ENCODE measurements at regions not wholly inside any gene's neighbourhood (a gene's known extent, or its start where the extent isn't known, plus 50 kb on each side); places are given as distances from the start of the nearest gene placed in this dataset.
"Not testable (repeated sequence)": the region's sequence is repeated elsewhere in the genome, so short reads cannot be mapped to it uniquely, and the experiment has no call there.

- not testable (repeated sequence) for DNase-seq
These were observed 250.3 kb downstream of the FSIP2 start for GRCh38 chr2:185988907-185989306.

GRCh38 chr2:185990861-185991525 lies 252.4 kb downstream of the FSIP2 start:
- no peak for DNase-seq

GRCh38 chr2:185998562-185999070 lies 260.0 kb downstream of the FSIP2 start:
- DNase-seq, result no peak

DNA sequence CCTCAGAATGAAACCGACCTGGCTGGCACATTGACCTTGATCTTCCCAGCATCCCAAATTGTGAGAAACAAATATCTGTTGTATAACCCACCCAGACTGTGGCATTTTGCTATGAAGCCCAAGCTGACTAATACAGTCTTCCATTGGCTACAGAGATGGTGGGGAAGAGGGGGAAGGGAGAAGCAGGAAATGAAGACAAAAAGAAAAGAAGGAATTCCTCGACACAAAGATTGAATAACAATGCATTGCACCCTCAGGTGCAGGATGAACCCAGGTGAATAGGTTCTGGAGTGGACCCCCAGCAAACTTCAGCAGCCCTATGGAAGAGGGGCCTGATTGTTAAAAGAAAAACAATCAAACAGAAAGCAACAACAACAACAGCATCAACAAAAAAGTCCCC lies 270.7 kb downstream of the FSIP2 start:
- no peak for DNase-seq

DNA sequence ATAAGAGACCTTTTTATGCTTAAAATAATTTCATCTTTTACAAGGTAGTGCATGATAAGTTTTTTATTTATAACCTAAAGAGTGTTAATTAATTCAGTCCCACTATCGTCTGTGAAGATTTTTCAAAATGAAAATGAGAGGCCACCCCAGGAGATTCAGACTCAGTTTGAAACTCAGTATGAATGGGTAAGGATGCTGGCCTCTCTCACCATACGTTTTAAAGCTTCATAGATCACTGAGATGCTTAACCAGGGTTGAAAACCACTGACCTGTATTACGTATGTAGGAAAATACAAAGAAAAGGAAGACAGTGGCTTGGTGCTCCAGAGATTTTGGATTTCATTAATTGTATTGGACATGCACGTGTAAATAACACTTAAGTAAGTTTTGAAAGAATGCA lies 278.7 kb downstream of the FSIP2 start:
- DNase-seq, result no peak

DNA sequence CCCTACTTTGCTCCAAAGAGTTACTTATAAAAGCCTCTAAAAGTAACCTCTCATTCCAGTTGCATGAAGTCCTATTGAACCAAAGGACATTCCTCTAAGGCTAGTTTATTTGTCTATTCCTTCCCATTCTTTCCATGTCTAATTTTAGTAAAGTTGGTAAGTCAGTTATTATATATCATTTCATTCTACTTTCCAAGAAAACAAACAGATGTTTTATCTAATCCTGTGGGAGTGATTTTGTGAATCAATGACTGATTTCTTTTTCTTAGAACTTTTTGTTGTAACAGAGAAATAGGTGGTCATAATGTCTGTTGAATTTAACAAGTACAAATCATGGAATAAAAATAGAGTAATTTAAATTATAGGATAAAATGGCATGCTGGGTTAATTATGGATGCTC lies 286.3 kb downstream of the FSIP2 start:
- no peak for DNase-seq

DNA sequence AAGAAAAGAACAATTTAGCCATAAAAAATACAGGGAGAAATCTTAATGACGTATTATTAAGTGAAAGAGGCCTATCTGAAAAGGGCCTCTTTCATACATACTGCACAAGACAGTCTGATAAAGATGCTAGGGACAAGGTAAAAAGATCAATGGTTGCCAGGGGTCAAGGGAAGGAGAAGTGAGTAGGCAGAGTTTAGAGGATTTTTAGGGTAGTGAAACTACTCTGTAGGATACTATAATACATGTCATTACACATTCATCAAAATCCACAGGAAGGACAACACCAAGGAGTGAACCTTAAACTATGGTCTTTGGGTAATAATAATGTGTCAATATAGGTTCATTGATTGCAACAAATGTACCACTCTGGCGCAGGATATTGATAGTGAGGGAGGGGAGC lies 289.3 kb downstream of the FSIP2 start:
- no peak for DNase-seq

- DNase-seq, result no peak
These were observed 292.6 kb downstream of the FSIP2 start for GRCh38 chr2:186031229-186031628.

DNA sequence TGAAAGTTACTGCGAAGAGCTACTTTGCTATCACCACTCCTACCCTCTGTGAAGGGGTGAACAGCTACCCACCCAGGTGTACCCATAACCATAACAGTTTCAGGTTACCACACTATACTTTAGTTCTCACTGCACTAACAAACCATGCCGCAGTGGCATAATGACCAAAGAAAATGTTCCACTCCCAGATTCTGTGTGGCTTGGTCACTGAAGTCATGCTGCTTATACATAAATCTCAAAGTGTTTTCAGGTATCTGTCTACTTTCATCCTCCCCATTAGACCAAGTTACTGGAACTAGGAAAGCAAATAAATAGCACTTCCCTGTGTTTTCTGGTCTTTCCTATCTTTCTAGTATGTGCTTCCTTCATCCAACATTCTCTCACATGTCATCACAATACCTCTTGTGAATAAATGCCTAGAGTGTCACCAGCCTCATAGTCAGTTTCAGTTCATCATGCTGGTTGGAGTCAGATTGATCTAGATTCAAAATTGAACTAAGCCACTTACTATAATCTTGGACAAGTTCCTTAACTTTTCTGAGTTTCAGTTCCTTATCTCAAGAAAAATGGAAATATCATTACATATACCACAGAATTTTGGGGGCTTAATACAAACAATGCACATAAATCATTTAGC lies 293.6 kb downstream of the FSIP2 start:
- no peak for DNase-seq

DNA sequence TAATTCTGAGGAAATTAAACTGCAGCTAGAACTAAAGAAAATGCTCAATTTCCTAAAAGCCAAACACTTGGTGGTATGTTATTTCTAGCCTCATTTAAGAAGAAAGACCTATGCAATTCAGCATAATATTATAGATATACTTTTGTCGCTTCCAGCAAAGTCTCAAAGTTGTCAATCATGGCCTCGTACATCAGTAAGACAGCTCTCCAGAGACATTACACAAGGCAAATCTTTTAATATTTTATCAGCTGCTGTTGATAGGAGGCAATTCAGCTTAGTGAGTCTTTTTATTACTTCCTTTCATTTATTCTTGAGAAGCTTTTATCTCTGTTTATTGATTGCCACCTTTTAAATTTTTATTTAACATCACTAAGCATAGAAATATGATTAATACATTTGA lies 294.3 kb downstream of the FSIP2 start:
- no peak for DNase-seq

DNA sequence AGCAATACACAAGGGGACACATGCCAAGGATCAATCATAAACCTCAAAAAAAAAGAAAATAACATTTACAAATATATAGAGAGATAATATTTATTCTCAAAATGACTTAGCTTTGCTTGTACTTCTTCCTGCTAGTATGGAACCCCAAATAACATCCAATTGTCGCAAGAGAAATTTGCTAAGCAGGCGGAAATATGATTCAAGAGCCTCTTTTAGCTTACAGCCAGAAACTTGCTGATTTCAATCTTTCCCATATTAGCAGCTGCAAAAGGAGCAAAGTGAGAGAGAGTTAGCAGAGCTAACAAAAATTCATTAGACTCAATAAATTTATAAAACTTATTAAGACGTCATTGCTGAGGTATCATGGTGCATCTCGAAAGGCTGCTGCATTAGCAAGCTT lies 294.9 kb downstream of the FSIP2 start:
- DNase-seq, result no peak

DNA sequence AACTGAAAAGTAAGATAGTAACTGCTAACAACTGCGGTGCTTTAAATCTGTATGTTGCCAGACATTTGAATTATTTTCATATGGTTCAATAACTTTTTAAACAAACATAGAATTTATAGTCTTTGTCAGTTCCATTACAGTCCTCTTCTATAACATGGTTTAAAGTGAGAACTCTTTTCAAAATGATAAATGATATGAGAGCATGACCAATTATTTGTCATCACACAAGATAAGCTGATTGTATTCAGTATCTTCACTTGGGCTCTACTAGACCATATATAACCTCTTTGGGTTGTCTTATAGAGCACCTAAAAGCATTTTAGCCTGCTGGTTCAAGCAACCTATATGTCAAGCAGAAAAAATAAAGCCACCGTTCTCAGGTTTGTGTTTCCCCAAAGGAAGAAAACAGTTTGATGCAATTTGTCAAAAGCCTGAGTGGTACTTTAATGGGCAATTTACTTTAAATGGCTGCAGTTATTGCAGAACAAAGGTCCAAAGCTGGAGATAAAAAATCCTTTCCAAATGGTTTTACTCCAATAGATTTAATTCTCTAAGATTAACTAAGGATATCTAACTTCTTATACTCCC lies 298.4 kb downstream of the FSIP2 start:
- no peak for DNase-seq

DNA sequence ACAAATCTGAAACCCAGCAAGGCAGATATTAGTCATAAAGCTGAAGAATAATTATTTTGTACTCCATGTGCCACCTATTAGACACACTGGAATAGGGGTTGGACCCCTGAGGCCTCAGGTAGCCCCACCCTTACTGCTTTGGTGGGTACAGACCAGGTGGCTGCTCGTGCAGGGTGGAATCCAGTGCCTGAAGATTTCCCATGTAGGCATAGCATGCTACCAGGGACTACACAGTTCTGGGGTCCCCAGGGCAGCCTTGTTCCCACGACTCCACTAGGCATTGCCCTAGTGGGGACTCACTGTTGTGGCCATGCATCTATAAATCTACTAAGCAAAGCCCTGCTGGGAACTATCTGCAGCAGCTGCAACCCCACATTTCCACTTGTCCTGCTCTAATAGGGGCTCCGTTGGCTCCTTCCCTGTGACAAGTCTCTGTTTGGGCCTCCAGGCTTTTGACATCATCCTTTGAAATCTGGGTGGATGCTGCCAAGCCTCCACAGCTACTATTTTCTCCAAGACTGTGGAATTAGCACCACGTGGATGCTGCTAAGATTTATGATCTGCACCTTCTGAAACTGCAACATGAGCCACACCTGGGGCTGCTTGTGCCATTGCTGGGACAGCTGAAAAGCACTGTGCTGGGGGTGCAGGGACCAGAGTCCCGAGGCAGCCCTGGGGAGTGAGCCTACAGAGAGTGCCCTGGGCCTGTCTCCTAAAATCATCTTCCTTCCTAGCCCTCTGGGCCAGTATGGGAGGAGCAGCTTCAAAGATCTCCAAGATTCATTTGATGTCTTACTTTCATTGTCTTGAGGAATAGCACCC lies 303.8 kb downstream of the FSIP2 start:
- DNase-seq, result no peak

DNA sequence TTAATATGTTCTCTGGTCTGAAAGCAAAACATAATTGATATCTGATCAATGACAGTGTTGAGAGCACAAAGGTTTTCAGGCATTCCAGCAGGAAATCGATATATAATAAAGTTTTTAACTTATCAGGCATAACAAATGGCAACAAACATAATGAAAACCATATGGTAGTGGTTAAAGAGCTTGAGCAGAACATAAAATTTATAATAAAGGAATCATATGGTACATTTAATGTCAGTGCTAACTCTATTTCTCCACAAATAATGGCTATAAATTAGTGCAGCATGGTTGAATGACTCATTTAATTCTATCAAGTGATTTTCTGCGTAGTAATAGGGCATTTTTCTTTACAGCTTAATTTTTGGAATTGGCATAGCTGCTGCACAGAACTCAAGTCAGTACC lies 306.2 kb downstream of the FSIP2 start:
- DNase-seq, result no peak

DNA sequence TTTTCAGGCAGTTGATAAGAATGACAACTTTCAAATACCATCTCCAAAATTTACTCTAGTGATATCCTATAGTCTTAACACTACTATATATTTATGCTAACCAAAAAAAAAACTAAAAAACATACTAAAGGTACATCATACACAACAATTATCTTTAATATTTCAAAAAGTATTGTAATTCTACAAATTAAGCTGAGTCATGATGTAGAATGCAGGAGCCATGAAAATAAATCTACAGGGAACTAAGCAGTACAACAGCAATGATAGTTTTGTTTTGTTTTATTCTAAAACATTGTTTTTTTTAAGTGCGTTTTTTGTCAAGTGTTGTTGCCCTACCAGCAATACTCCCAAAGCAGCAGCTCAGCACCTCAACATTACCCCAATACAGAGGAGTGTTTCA lies 314.3 kb downstream of the FSIP2 start:
- no peak for DNase-seq

GRCh38 chr2:186058614-186059013 lies 320.0 kb downstream of the FSIP2 start:
- peak; percentile 11 to 29 for DNase-seq

DNA sequence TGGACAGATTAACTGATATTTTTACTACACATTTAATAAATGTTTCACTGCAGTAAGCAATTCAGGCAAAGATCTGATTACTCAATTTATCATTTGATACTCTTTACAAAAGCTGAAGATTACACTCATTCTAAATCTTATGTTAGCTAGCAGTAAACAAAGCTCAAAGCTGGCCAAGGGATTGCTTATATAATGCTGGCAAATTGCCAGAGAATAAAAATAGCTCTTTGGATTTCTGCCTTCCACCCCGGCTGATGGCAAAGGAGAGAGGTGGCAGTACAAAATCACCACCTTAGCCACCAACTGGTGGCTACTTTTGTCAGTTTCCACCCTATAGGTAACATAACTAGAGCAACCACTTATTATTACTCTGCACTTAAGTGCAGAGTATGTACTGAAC lies 320.5 kb downstream of the FSIP2 start:
- DNase-seq, result peak; percentile 44 to 56

DNA sequence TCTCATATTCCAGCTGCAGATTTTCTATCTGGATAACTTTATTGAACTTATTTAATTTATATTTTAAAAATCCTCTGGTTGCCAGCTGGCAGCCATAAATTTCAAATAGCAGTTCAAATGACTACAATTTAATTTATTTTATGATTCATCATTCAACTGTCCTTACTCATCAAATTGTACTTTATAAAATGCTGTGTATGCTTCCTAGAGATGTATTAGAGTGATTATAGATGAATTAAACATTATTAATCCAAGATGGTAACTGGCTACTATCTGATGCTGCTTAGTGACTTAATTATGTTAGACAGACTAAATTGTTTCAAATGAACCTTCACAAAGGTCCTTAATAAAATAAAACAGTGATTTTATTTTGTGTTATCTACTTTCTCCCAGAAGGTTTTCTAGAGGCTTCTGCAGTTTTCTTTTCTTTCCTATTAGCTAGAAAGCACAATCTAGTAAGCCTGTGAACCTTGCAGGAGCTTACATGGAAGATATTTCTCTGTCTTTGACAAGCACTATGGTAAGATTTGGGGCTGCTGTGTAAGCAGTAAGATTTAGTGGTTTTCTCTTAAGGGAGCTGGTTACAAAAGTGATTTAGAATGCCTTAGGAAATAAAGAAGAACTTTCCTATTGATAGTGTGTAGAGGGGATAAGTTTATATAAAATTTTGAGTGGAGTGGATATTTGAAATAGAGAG lies 322.3 kb downstream of the FSIP2 start:
- DNase-seq, result no peak

- no peak for DNase-seq
These were observed 325.9 kb downstream of the FSIP2 start for GRCh38 chr2:186064507-186064906.

- DNase-seq, result no peak
These were observed 326.9 kb downstream of the FSIP2 start for GRCh38 chr2:186065491-186065890.

DNA sequence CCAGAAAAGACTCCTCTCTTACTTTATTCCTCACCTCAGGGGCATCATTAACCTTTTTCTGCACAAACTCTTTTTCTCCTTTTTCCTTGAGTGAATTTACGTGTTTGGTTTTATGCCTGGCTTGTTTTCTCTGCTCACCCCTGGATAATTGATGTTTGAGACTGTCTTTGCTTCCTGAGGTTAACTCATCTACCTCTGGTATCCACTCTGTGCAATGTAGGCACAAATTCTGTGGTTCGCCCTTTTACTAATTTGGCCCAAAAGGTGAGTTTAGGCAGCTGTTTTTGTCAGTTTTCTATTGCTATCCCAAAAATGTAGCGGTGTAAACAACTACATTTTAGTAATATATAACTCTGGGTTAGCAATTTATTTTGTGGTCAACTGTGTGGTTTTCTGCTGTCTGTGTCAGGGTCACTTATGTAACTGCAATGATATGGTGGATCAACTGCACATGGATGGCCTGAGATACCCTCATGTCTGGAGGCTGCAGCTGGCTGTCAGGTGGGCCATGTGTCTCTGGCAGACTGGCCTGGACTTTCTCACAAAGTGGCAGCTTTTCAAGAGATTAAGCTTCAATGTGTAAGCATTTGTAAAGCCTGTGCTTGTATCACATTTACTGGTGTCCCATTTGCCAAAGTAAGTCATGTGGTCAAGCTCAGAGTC lies 329.7 kb downstream of the FSIP2 start:
- DNase-seq, result no peak

All from right lung (tissue), 2 donors.